HepG2 (cell line): ENCODE measurements at regions not wholly inside any gene's neighbourhood (a gene's known extent, or its start where the extent isn't known, plus 50 kb on each side); places are given as distances from the start of the nearest gene placed in this dataset.

ENCODE experiments used
- BCL3 ChIP-seq: sonication (generic); formaldehyde crosslinking; IDR thresholded peaks from 2 replicates; pipeline ENCODE4 v1.5.1; 2020; ENCODE audit warnings: mild to moderate bottlenecking, missing genetic modification reagents, moderate library complexity
- CENPX ChIP-seq: sonication (generic); formaldehyde crosslinking; IDR thresholded peaks from 2 replicates; pipeline ENCODE4 v1.9.0; 2021; ENCODE audit warnings: mild to moderate bottlenecking, missing genetic modification reagents, moderate library complexity
- KDM2A ChIP-seq: sonication (generic); formaldehyde crosslinking; IDR thresholded peaks from 2 replicates; pipeline ENCODE4 v1.4.0; 2020; ENCODE audit warnings: low read depth, missing genetic modification reagents, borderline replicate concordance
- KDM4B ChIP-seq: sonication (generic); formaldehyde crosslinking; IDR thresholded peaks from 2 replicates; pipeline ENCODE4 v1.4.0; 2020; ENCODE audit warnings: missing genetic modification reagents
- KLF15 ChIP-seq: sonication (generic); formaldehyde crosslinking; IDR thresholded peaks from 2 replicates; pipeline ENCODE4 v1.8.1; 2023; ENCODE audit warnings: borderline replicate concordance, mild to moderate bottlenecking, inconsistent platforms, missing genetic modification reagents, mixed read lengths
- MAF1 ChIP-seq: sonication (generic); formaldehyde crosslinking; IDR thresholded peaks from 2 replicates; pipeline ENCODE4 v1.5.0; 2020; ENCODE audit warnings: missing genetic modification reagents, borderline replicate concordance
- NFYC ChIP-seq: IDR thresholded peaks from 2 replicates; pipeline ENCODE4 v1.6.1; 2016; ENCODE audit warnings: missing genetic modification reagents, missing compliant biosample characterization
- POLR2G ChIP-seq: fragments of 200-400 bp; formaldehyde crosslinking; IDR thresholded peaks from 2 replicates; pipeline ENCODE4 v1.6.1; 2018; ENCODE audit warnings: mild to moderate bottlenecking, low read depth, low read length, moderate library complexity
- SMC3 ChIP-seq: IDR thresholded peaks from 2 replicates; pipeline ENCODE4 v1.6.1; 2011; ENCODE audit warnings: low read length, improper control_type of control experiment
- TIGD3 ChIP-seq: sonication (generic); formaldehyde crosslinking; IDR thresholded peaks from 2 replicates; pipeline ENCODE4 v1.5.1; 2020; ENCODE audit warnings: mild to moderate bottlenecking, missing genetic modification reagents, borderline replicate concordance
- ZFP62 ChIP-seq: sonication (generic); formaldehyde crosslinking; IDR thresholded peaks from 2 replicates; pipeline ENCODE4 v1.4.0; 2020; ENCODE audit warnings: missing genetic modification reagents
- ZNF12 ChIP-seq: sonication (generic); formaldehyde crosslinking; IDR thresholded peaks from 2 replicates; pipeline ENCODE4 v1.5.0; 2020; ENCODE audit warnings: missing genetic modification reagents
- ZNF142 ChIP-seq: sonication (generic); formaldehyde crosslinking; IDR thresholded peaks from 2 replicates; pipeline ENCODE4 v1.4.0; 2020; ENCODE audit warnings: missing genetic modification reagents
- ZNF292 ChIP-seq: sonication (generic); formaldehyde crosslinking; IDR thresholded peaks from 2 replicates; pipeline ENCODE4 v1.8.1; 2022; ENCODE audit warnings: mild to moderate bottlenecking, low read depth, missing genetic modification reagents, borderline replicate concordance
- ZNF609 ChIP-seq: sonication (generic); formaldehyde crosslinking; IDR thresholded peaks from 2 replicates; pipeline ENCODE4 v1.4.0; 2020; ENCODE audit warnings: mild to moderate bottlenecking, missing genetic modification reagents, borderline replicate concordance

- TF ChIP-seq ZNF142 (CRISPR knock-in tag): peak; percentile 56
- no peak for TF ChIP-seq TIGD3 (CRISPR knock-in tag)
- peak; percentile 94 for TF ChIP-seq BCL3
- 0 out of 2 replicates have a peak, but pooled peaks have one; percentile 31 for TF ChIP-seq KDM4B (CRISPR knock-in tag)
- no peak for TF ChIP-seq NFYC
- no peak for TF ChIP-seq KLF15 (CRISPR knock-in tag)
- peak; percentile 82 for TF ChIP-seq ZNF609 (CRISPR knock-in tag)
- TF ChIP-seq MAF1: no peak
- TF ChIP-seq ZFP62: no peak
- no peak for TF ChIP-seq CENPX (CRISPR knock-in tag)
- peak; percentile 95 for TF ChIP-seq ZNF292
- no peak for TF ChIP-seq SMC3
- peak; percentile 89 for TF ChIP-seq ZNF12 (CRISPR knock-in tag)
- TF ChIP-seq POLR2G: no peak
- peak; percentile 80 for TF ChIP-seq KDM2A
Observed at GRCh38 chr20:50320901-50321796, 130.5 kb downstream of the CEBPB start (continued).
